Activated gamma-delta T cell (primary cell): ENCODE measurements at regions not wholly inside any gene's neighbourhood (a gene's known extent, or its start where the extent isn't known, plus 50 kb on each side); places are given as distances from the start of the nearest gene placed in this dataset.
"Not testable (repeated sequence)": the region's sequence is repeated elsewhere in the genome, so short reads cannot be mapped to it uniquely, and the experiment has no call there.

Experiments
- DNase-seq: peaks from one replicate; lab custom pipeline; 2025; lab: John Stamatoyannopoulos, UW

- DNase-seq, result no peak
These were observed 70.9 kb upstream of the ZNF169 start for GRCh38 chr9:94188246-94188645.

- not testable (repeated sequence) for DNase-seq
These were observed 67.4 kb upstream of the ZNF169 start for GRCh38 chr9:94191706-94192105.

GRCh38 chr9:94198414-94198813 lies 60.7 kb upstream of the ZNF169 start:
- DNase-seq, result no peak

GRCh38 chr9:94199776-94200175 lies 59.3 kb upstream of the ZNF169 start:
- no peak for DNase-seq

GRCh38 chr9:94204174-94204573 lies 54.9 kb upstream of the ZNF169 start:
- no peak for DNase-seq

GRCh38 chr9:94207781-94208180 lies 51.3 kb upstream of the ZNF169 start:
- DNase-seq, result no peak
